ENCODE measurements at regions not wholly inside any gene's neighbourhood (a gene's known extent, or its start where the extent isn't known, plus 50 kb on each side); places are given as distances from the start of the nearest gene placed in this dataset.

GRCh38 chr2:19579461-19579860, 221.0 kb upstream of the OSR1 start:
- intact Hi-C loops (cut with DNase I), result no loop called here
- no peak for DNase-seq (ENCODE audit: low spot score)

- intact Hi-C loops (cut with DNase I), result no loop called here
- no peak for DNase-seq (ENCODE audit: low spot score)
These were observed 219.3 kb upstream of the OSR1 start for GRCh38 chr2:19577723-19578122.

- intact Hi-C loops (cut with DNase I), result no loop called here
- no peak for DNase-seq (ENCODE audit: low spot score)
These were observed 218.0 kb upstream of the OSR1 start for GRCh38 chr2:19576411-19576810.

GRCh38 chr2:19575641-19576040, 217.2 kb upstream of the OSR1 start:
- DNase-seq (ENCODE audit: low spot score), result no peak
- intact Hi-C loops (cut with DNase I), result no loop called here

GRCh38 chr2:19574778-19575260, 216.4 kb upstream of the OSR1 start:
- intact Hi-C loops (cut with DNase I), result no loop called here
- DNase-seq (ENCODE audit: low spot score), result no peak

- intact Hi-C loops (cut with DNase I), result no loop called here
- DNase-seq (ENCODE audit: low spot score), result no peak
These were observed 215.4 kb upstream of the OSR1 start for GRCh38 chr2:19573784-19574183.

GRCh38 chr2:19571773-19572172, 213.3 kb upstream of the OSR1 start:
- DNase-seq (ENCODE audit: low spot score), result no peak
- intact Hi-C loops (cut with DNase I), result no loop called here

GRCh38 chr2:19569300-19569791, 210.9 kb upstream of the OSR1 start:
- no peak for DNase-seq (ENCODE audit: low spot score)
- intact Hi-C loops (cut with DNase I), result no loop called here

- DNase-seq (ENCODE audit: low spot score), result no peak
These were observed 210.4 kb upstream of the OSR1 start for GRCh38 chr2:19568809-19569208.

GRCh38 chr2:19560785-19561184, 202.4 kb upstream of the OSR1 start:
- intact Hi-C loops (cut with DNase I), result no loop called here
- no peak for DNase-seq (ENCODE audit: low spot score)

More at GRCh38 chr2:19568809-19569208, 210.4 kb upstream of the OSR1 start:
- intact Hi-C loops (cut with DNase I), result no loop called here

GRCh38 chr2:19559596-19560240, 201.3 kb upstream of the OSR1 start:
- intact Hi-C loops (cut with DNase I), result no loop called here
- no peak for DNase-seq (ENCODE audit: low spot score)

- intact Hi-C loops (cut with DNase I), result no loop called here
- DNase-seq (ENCODE audit: low spot score), result no peak
These were observed 198.2 kb upstream of the OSR1 start for GRCh38 chr2:19556648-19557047.

GRCh38 chr2:19554520-19554919, 196.1 kb upstream of the OSR1 start:
- intact Hi-C loops (cut with DNase I), result no loop called here

GRCh38 chr2:19552270-19552669, 193.8 kb upstream of the OSR1 start:
- intact Hi-C loops (cut with DNase I), result no loop called here
- no peak for DNase-seq (ENCODE audit: low spot score)

More at GRCh38 chr2:19554520-19554919, 196.1 kb upstream of the OSR1 start:
- DNase-seq (ENCODE audit: low spot score), result no peak

- intact Hi-C loops (cut with DNase I), result no loop called here
- no peak for DNase-seq (ENCODE audit: low spot score)
These were observed 192.3 kb upstream of the OSR1 start for GRCh38 chr2:19550750-19551149.

- DNase-seq (ENCODE audit: low spot score), result no peak
- intact Hi-C loops (cut with DNase I), result no loop called here
These were observed 191.4 kb upstream of the OSR1 start for GRCh38 chr2:19549821-19550220.

GRCh38 chr2:19548116-19548515, 189.7 kb upstream of the OSR1 start:
- DNase-seq (ENCODE audit: low spot score), result no peak
- intact Hi-C loops (cut with DNase I), result no loop called here

- intact Hi-C loops (cut with DNase I), result no loop called here
- DNase-seq (ENCODE audit: low spot score), result no peak
These were observed 188.9 kb upstream of the OSR1 start for GRCh38 chr2:19547321-19547720.

GRCh38 chr2:19545507-19545906, 187.1 kb upstream of the OSR1 start:
- intact Hi-C loops (cut with DNase I), result no loop called here
- no peak for DNase-seq (ENCODE audit: low spot score)

- intact Hi-C loops (cut with DNase I), result no loop called here
- DNase-seq (ENCODE audit: low spot score), result no peak
These were observed 185.4 kb upstream of the OSR1 start for GRCh38 chr2:19543663-19544383.
